Stimulated activated CD4-positive, alpha-beta T cell treated with anti-CD3 and anti-CD28 coated beads, Interleukin-4, amount 100 ng/mL, for 48 hours (primary cell): ENCODE measurements at regions not wholly inside any gene's neighbourhood (a gene's known extent, or its start where the extent isn't known, plus 50 kb on each side); places are given as distances from the start of the nearest gene placed in this dataset.

Experiments used
- DNase-seq, 2 donors: peaks; one replicate each; pipeline ENCODE4 v3.0.0-alpha.2; 2020; ENCODE audit warnings: low read depth in 2 of 2

- DNase-seq: no peak
These were observed 740.3 kb upstream of the HS6ST1 start for GRCh38 chr2:129058981-129059380.

GRCh38 chr2:129059476-129059875 lies 740.8 kb upstream of the HS6ST1 start:
- DNase-seq: no peak

GRCh38 chr2:129061069-129061768 lies 742.6 kb upstream of the HS6ST1 start:
- DNase-seq: no peak

GRCh38 chr2:129061769-129062121 lies 743.1 kb upstream of the HS6ST1 start:
- no peak for DNase-seq

GRCh38 chr2:129062146-129062912 lies 743.7 kb upstream of the HS6ST1 start:
- no peak for DNase-seq

- DNase-seq: no peak
These were observed 748.4 kb upstream of the HS6ST1 start for GRCh38 chr2:129067070-129067469.

- DNase-seq: no peak
These were observed 749.3 kb upstream of the HS6ST1 start for GRCh38 chr2:129067953-129068352.

- DNase-seq: no peak
These were observed 749.9 kb upstream of the HS6ST1 start for GRCh38 chr2:129068543-129068942.

GRCh38 chr2:129069875-129070594 lies 751.4 kb upstream of the HS6ST1 start:
- DNase-seq: no peak

- no peak for DNase-seq
These were observed 752.0 kb upstream of the HS6ST1 start for GRCh38 chr2:129070663-129071062.

- no peak for DNase-seq
These were observed 752.9 kb upstream of the HS6ST1 start for GRCh38 chr2:129071531-129071930.

GRCh38 chr2:129074298-129074920 lies 755.7 kb upstream of the HS6ST1 start:
- no peak for DNase-seq

- DNase-seq: no peak
These were observed 759.9 kb upstream of the HS6ST1 start for GRCh38 chr2:129078548-129078947.

GRCh38 chr2:129080715-129081476 lies 762.2 kb upstream of the HS6ST1 start:
- DNase-seq: no peak

GRCh38 chr2:129085386-129085785 lies 766.7 kb upstream of the HS6ST1 start:
- no peak for DNase-seq

- DNase-seq: no peak
These were observed 768.6 kb upstream of the HS6ST1 start for GRCh38 chr2:129087133-129087813.

- DNase-seq: no peak
These were observed 773.0 kb upstream of the HS6ST1 start for GRCh38 chr2:129091620-129092019.

GRCh38 chr2:129092956-129093355 lies 774.3 kb upstream of the HS6ST1 start:
- no peak for DNase-seq

- no peak for DNase-seq
These were observed 782.5 kb upstream of the HS6ST1 start for GRCh38 chr2:129101186-129101585.

GRCh38 chr2:129103936-129104878 lies 785.5 kb upstream of the HS6ST1 start:
- no peak for DNase-seq
